Activated naive CD4-positive, alpha-beta T cell treated with anti-CD3 and anti-CD28 coated beads, Interleukin-2, amount 10 ng/mL, durations not matched to agents 7 days and 5 days (primary cell): ENCODE measurements at regions not wholly inside any gene's neighbourhood (a gene's known extent, or its start where the extent isn't known, plus 50 kb on each side); places are given as distances from the start of the nearest gene placed in this dataset.

ENCODE experiments used
- CTCF ChIA-PET: fragments of 350-600 bp; sonication (Branson Sonifier 250); formaldehyde crosslinking; loops from one replicate; lab custom pipeline; 2021; ENCODE audit warnings: antibody characterized with exemption; lab: Charles Lee
- DNase-seq: peaks from one replicate; pipeline ENCODE4 v3.0.0-alpha.2; 2020
- H3K27ac Mint-ChIP-seq: one replicate; pipeline ENCODE4 v1.8.0; 2021; ENCODE audit warnings: mild to moderate bottlenecking, moderate library complexity, mixed read lengths
- H3K27me3 Mint-ChIP-seq: one replicate; pipeline ENCODE4 v1.8.0; 2021; ENCODE audit warnings: mild to moderate bottlenecking, mixed read lengths
- H3K36me3 Mint-ChIP-seq: one replicate; pipeline ENCODE4 v1.8.0; 2021; ENCODE audit warnings: mixed read lengths
- H3K4me1 Mint-ChIP-seq: one replicate; pipeline ENCODE4 v1.8.0; 2021; ENCODE audit warnings: mixed read lengths
- H3K4me3 Mint-ChIP-seq: one replicate; pipeline ENCODE4 v1.8.0; 2021; ENCODE audit warnings: mild to moderate bottlenecking, moderate library complexity, mixed read lengths
- H3K9me3 Mint-ChIP-seq: one replicate; pipeline ENCODE4 v1.8.0; 2021; ENCODE audit warnings: mixed read lengths

GRCh38 chr13:74184283-74184682, 50.1 kb upstream of the KLF12 start:
- Mint-ChIP-seq H3K27ac (no peak overlapping the region), H3K27me3 (no peaks in the 10 kb centered on the region), H3K4me1 (no peaks in the 10 kb centered on the region), H3K9me3 (no peaks in the 10 kb centered on the region), H3K36me3 (no peaks in the 10 kb centered on the region), H3K4me3 (no peak overlapping the region)
- CTCF ChIA-PET: no interaction called here
- no peak for DNase-seq
